ENCODE measurements at regions not wholly inside any gene's neighbourhood (a gene's known extent, or its start where the extent isn't known, plus 50 kb on each side); places are given as distances from the start of the nearest gene placed in this dataset.
A peak's percentile ranks its signal among the peaks of the same experiment; 100 is the strongest.

DNA sequence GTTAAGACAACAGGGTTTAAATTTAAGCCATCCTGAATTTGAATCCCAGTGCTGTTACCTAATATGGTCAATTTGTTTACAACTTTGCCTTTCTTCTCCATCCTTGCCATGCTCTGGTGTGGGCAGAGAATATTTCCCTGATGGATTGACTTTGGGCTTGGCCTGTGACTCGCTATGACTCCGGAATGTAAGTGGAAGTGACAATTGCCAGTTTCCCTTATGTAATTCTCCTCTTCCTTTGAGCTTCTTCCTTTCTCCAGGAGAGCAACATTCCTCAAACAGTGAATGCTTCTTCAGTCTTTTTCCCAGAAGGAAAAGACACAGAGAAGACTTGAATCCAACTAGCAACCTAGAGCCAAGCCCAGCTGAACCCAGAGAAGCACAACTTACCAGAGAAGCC lies 159.1 kb downstream of the LURAP1L start:
- no peak for DNase-seq (ENCODE audit: low read depth)

DNA sequence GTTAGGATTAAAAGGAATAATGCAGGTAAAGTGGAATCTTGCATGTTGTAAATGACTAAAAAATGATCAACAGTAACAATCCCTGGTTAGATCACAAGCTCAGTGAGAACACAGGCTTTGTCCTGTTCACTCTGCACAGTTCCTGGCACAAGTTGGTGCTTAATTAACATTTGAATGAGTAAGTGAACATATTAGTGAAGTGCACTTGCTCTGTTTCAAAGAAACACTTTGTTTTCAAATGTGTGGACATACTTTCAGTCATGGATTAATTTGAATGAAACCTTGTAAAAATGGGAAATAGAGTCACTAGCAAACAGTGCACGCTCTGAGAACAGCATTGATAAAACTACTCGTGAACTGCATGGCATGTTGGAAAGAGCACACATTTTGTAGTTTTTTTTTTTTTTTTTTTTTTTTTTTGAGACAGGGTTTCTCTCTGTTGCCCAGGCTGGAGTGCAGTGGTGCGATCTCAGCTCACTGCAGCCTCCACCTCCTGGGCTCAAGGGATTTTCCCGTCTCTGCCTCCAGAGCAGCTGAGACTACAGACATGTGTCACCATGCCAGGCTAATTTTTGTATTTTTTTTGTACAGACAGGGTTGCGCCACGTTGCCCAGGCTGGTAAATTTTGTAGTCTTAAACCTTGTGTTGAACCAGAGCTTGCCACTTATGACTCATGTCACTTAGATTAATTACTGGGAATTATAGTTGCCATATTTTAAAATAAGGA lies 159.9 kb downstream of the LURAP1L start:
- no peak for DNase-seq (ENCODE audit: low read depth)

DNA sequence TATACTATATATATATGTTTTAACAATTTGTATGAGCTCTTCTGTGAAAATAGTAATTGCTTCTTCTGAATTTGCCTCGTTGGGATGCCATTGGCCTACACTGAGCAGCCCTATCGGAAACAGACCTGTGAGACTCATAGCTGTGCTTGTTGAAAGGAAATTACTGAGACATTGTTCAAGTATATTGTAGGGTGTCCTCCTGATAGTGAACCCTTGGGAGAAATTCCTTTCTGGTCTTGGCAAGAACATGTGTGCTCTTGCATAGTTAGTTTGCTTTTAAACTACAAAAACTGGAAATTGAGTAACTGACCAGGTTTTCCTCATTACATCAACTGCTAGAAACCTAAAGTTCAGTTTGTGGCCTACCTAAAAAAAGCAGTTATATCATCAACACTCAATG lies 160.9 kb downstream of the LURAP1L start:
- peak; percentile 95 for DNase-seq (ENCODE audit: low read depth)

DNA sequence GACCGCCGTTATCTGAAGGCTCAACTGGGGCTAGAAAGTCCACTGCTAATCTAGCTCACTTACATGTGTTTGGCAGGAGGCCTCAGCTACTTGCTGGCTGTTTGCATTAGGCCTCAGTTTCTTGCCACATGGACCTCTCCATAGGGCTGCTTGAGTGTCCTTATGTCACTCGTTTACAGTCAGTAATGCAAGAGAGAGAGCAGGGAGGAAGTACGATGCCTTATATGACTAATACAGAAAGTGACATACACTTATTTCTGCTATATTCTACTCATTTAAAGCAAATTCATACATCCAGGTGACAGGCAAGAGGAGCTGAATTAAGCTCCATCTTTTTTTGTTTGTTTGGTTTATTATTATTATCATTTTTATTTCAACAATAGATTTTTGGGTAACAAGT lies 179.6 kb downstream of the LURAP1L start:
- DNase-seq (ENCODE audit: low read depth), result no peak

DNA sequence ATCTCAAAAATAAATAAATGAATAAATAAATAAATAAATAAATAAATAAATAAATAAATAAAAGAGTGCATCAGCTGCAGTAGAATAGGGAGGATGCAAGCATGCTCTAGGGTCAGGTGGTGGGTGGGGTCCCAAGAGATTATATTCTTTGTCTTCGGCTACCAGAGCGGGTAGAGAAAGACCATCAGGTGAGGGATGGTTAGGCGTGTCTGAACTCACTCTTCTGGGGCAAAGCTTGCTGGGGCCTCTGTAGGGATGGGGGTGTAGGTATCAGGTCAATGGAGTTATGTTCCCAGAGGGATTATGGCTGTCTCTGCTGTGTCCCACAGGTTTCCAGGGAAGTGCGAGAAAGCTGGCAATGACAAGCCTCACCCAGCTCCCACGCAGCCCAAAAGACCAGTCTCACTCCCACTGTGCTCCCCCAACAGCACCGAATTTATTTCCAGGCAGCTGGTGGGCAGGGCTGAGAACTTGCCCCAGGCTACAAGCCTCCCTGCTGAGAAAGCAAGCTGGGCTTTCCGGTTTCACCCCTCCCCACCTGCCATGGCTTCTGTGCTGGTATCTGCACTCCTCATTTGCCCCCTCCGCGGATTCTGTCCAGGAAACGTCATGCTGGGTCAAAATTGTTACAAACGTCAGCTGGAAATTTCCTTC lies 180.8 kb downstream of the LURAP1L start:
- no peak for DNase-seq (ENCODE audit: low read depth)

DNA sequence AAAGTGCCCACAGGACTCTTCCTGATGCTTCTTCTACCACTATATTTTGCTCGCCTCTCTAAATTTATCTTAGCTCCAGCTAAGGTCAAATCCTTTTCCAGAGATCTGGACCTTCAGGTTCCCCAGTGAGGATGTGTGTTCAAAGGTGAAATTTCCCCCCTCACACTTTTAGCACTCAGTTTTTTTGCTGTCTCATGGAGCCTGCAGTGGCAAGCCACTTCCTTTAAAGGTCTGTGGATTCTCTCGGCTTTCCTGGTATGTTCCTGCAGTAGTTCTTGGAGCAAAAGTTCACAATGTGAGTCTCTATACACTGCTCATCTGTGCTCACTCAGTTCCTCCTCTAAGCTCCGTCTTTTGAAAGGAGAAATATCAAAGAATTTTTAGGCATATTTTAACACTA lies 181.4 kb downstream of the LURAP1L start:
- DNase-seq (ENCODE audit: low read depth), result peak; percentile 41

DNA sequence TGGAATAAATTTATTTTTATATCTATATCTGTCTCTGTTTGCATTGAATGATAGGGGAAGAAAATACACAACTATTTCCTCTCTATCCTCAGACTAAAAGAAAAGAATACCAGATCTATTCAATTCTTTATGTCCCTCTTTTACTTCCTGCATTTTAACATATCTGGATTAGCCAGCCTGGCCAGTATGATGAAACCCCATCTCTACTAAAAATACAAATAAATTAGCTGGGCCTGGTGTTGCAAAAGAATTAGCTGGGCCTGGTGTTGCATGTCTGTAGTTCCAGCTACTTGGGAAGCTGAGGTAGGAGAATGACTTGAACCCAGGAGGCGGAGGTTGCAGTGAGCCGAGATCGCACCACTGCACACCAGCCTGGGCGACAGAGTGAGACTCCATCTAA lies 182.0 kb downstream of the LURAP1L start:
- DNase-seq (ENCODE audit: low read depth), result peak; percentile 70

DNA sequence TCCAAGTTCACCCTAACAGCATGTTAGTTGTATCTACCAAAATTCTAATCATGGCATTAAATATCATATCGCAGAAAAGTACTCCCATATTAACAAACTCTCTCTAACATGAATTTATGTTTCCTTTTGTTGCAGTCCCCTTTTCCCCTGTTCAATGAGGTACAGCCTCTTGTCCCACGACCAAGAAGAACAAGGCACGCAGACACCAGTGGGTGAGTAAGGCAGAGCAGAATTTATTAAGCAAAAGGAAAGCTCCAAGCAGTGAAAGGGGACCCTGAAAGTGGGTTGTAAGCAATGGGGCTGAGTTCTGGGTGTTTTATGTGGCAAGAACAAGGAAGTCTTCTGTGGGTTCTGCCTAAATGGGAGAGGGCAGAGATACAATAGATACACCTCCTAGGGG lies 183.5 kb downstream of the LURAP1L start:
- DNase-seq (ENCODE audit: low read depth), result no peak

DNA sequence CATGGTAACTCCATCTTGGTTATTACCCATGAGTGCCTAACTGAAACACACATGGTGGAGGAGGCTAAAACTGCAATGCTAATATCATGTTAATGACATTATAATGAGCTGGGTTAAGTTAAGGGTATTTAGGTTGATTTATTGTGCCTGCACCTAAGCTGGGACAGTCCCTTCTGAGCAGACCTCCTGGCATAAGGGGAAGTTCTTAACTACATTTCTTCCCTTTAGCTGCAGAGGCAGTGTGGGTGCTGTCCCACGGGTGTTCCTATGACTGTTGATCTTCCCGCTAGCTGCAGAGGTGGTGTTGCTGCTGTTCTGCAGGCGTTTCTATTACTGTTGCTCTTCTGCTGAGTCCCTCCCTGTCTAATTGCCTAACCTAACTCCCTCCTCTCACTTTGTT lies 183.9 kb downstream of the LURAP1L start:
- DNase-seq (ENCODE audit: low read depth), result no peak

DNA sequence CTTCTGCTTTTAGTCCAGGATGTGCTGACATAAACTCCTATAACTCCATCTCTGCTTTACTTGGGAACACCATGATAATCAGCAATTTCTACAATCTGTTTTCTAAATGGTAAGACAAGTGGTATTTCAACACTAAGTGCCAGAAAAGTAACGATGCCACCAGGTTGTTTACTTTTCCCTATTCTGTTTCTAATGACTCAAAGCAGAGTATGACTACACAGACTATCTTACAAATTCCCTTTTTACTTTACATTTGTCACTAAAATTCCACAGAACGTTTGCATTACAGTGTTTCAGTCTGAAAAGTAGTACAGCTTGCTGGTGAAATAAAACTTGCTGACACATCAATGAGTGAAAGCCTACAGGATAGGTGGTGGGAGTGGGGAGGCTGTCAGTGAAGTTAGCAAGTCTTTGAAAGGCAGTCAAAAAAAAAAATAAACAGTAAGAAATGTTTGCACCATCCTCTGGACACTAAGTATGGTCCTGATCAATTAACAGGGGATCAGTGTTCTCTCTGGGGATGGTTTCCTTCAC lies 186.5 kb downstream of the LURAP1L start:
- peak; percentile 37 for DNase-seq (ENCODE audit: low read depth)

DNA sequence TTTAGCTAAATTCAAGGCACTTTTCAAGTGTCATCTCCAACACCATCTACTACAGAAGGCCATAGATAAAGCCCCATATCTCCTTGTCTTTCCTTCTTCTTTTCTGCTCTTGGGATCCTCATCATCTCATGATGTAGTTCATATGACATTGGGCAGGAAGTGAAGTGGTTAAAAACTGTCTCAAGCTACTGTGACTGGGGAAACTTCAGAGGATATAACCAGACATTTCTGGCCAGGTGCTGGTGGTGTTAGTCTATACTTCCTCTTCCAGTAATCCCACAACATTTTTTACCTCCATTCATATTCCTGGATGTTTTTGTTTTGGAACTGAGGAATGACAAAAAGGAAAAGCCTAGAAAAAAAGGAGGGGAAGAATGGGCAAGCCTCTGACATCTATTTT lies 188.7 kb downstream of the LURAP1L start:
- DNase-seq (ENCODE audit: low read depth), result no peak

DNA sequence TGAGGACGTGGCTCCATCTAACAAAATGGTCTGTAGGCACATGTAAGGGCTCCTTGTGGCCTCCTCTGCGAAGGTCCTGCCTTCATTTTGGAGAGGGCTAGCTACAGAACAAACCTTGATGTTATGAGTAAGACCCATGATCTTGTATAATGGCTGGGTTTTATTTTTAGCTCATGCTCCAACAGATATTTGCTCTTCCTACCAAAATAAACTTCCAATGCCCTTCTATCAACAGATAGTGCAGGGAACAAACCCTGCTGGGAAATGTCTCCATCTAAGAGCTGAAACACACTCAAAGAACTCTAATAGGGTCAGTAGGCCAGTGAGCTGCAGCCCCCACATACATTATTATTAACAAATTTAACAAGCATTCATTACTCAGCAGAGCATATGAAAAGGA lies 189.5 kb downstream of the LURAP1L start:
- no peak for DNase-seq (ENCODE audit: low read depth)

DNA sequence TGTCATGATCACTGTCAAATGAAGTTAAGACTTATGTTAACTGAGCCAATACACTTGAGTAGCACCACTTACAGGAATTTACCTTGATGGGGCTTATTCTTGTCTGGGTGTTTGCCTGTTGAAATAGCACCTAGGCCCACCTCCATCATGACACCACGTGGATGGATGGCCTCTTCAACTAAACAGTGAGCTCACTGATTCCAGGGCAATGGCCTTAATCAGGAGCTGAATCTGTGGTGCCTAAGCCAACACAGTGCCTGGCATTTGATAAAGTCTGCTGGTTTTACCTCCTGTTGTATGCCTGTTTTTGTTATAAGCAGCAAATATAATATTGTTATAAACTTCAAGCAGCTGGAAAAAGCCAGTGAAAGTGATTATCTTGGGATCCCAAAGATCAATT lies 190.5 kb downstream of the LURAP1L start:
- DNase-seq (ENCODE audit: low read depth), result no peak

DNA sequence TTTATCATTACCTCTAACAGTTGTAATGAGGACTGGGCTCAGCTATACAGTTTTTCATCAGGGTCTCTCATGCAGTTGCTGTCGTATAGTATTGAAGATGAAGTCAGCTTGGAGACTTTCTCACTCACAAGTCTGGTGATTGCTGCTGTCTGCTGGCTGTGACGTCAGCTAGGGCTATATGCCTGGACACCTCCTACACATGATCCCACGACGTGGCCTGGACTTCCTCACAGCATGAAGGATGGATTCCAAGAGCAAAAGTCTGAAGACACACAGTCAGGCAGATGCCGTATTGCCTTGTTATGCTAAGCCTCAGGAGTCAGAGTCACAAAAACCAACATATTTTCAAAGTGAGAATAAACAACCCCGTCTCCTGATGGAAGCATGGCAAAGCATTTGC lies 193.3 kb downstream of the LURAP1L start:
- DNase-seq (ENCODE audit: low read depth), result no peak

DNA sequence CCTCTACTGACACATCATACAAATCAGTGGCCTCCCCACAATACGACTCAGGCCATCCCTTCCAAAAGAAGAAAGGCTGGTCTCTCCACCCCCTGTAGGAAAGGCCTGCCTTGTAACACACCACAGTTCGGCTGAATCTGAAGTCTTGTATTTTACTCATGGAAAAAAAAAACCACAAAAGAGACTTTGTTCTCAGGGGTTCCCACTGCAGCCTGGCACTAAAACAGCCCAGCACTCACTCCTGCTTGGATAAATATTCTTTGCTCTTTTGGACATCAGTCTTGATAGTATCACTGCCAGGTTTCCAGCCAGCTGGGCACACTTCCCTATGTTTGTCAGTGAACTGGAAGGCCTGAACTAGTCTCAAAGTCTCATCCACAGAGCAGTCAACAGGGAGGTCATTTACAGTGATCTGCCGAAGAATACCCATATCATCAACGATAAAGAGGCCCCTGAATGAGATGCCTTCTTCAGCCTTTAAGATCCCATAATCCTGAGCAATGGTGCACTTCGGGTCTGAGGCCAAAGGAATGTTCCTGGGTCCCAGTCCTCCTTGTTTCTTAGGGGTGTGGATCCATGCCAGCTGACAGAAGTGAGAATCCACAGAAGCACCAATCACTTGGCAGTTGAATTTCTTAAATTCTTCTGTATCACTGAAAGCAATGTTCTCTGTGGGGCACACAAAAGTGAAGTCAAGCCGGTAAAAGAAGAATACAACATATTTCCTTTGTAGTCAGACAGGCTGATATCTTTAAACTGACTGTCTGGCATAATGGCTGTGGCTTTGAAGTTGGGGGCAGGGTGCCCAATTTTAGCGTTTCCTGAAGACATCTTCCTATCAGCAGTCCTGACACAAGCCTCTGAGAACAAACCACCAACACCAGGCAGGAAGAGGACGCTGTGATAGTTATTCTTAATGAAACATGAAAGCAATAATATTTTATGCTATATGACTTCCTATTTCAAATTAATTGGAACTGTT lies 198.1 kb downstream of the LURAP1L start:
- no peak for DNase-seq (ENCODE audit: low read depth)

DNA sequence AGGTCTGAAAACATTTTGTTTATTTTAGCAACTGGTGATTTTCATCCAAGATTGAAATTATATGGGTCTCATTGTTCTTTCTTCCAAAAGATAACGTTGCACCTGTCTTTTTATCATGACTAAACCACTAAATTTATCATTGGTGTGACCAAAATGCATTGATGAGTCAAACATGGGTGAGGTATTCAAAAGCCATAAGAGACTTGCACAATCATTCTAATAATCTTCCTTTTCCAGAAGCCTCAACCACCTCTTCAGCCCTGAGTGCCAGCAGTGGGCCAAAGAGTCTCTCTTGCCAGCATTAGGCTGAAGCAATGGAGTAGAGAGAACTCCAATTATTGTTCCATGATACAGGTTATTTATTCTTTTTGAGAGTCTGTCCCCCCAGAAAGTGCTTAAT lies 198.9 kb downstream of the LURAP1L start:
- peak; percentile 11 for DNase-seq (ENCODE audit: low read depth)

DNA sequence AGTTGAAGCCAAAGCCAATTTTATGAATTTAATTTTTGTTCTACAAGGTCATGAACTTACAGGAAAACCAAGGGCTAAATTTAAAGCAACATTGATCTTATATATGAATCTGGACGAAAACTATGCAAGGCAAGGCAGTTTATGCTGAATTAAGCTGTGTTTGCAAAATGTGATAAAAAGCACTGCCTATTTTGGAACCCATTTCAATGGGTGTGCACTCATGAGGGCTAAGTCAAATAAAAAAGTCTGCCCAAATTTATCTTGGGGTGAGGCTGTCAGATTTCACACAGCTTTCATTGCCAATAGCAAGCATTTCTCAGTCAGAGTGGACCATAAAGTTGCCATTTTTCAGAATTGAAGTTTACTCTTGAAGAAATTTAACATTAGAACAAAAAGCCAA lies 199.9 kb downstream of the LURAP1L start:
- no peak for DNase-seq (ENCODE audit: low read depth)

DNA sequence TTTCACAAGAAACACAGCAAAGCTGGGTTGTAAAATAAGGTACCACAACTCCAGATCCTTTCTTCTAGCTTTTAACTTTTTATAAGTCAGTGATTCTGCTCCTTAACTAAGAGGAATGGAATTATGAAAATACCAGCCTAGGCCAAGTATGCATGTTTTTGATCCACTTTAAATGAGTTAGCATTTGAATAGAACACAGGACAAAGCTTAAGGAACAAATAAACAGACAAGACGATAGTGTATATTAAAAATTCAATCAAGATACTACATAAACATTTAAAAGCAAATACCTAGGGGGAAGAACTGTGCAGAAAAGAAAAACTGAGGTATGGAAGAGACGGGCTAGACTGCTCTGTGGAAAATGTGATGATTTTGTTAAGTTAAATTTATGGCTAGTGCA lies 200.7 kb downstream of the LURAP1L start:
- DNase-seq (ENCODE audit: low read depth), result no peak

DNA sequence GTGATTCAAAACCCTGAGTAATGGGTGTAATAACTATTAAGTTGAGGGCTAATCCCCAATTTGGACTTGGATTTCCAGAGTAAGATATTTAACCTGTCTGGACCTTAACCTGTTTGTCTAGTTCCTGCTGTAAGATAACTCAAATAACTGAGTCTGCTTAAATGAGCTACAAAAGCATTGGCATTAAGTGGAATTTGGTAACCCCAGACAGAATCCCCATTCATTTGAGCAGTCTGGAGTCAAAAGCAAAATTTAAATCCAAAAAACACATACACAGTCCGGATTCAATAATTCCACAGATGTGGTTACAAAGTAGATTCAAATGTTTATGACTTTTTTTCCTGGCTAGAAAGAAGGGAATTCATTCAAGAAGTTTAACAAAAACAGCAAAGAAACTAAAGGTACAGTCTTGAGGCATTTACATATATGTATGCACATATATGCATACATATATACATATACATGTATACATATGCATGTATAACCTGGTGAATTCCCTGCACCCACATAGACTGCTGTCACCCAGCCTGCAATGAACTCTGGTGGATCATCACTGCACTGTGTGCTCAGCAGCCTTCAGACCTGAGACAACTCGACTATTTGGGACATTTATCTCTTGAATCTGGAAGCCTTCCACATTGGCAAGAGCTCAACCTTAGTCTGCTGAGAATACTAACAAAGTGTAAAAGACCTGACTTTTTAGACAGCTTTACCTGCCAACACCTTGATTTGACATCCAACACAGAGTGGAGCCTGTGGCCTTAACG lies 205.4 kb downstream of the LURAP1L start:
- DNase-seq (ENCODE audit: low read depth), result no peak

DNA sequence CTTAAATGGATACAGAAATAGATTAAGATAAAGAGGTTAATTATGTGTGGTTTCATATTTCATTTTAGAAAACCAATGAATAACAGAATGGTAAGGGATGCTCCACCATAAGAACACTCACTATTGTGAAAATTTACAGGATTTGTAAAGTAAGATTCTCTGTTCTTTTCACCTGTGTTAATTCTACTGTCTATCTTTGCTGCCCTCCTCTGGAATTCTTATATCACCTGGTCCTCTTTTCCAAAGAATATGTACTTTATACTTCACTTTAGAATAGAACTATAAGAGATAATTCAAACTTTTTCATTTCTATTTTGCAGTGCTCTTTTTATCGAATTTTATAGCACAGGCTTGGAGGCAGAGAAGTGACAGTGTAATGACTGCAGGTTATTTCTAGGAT lies 213.4 kb downstream of the LURAP1L start:
- no peak for DNase-seq (ENCODE audit: low read depth)

DNA sequence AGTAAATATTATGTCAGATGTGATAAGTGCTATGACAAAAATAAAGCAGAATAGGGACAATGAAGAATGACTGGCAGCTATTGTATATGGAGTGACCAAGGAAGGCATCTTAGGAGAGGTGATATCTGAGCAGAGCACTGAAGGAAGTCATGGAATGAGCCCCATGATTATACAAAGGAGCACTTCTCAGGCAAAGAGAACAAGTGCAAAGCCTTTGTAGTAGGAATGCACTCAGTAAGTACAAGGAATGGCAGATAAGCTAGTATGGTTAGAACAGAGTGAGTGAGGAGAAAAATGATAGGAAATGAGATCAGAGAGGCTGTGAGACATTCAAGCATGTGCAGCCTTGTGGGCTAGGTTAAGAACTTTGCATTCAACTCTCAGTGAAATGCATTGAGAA lies 214.8 kb downstream of the LURAP1L start:
- peak; percentile 20 for DNase-seq (ENCODE audit: low read depth)

DNA sequence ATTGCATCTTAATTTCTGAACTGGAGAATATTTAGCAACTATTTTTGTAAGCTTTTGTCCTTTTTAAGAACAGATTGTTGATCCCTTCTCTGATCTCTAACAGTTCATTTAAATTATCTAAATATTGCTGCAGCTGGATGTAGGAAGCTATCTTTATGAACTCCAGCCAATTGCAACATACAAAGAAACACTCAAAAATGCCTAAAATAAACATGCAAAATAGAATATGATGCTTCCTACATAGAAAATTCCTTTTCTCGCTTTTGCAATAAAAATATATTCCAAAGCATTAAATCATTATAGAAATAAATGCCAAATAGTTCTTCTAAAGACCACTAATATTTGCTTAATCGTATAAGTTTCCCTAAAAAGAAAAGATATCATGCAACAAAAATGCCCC lies 218.6 kb downstream of the LURAP1L start:
- DNase-seq (ENCODE audit: low read depth), result peak; percentile 47

Data from iris pigment epithelial cell (primary cell).